HEK293 (cell line): ENCODE measurements at regions not wholly inside any gene's neighbourhood (a gene's known extent, or its start where the extent isn't known, plus 50 kb on each side); places are given as distances from the start of the nearest gene placed in this dataset.

ENCODE experiments used
- YY1 ChIP-seq: fragments of 450-650 bp; formaldehyde crosslinking; IDR thresholded peaks from 2 replicates; pipeline ENCODE4 v1.5.1; 2018; ENCODE audit warnings: missing biosample characterization, missing genetic modification characterization
- ZNF223 ChIP-seq: fragments of 450-650 bp; formaldehyde crosslinking; IDR thresholded peaks from 2 replicates; pipeline ENCODE4 v1.5.1; 2016; ENCODE audit warnings: missing biosample characterization, missing genetic modification characterization
- ZNF514 ChIP-seq: fragments of 450-650 bp; formaldehyde crosslinking; IDR thresholded peaks from 2 replicates; pipeline ENCODE4 v1.5.1; 2016; ENCODE audit warnings: missing biosample characterization, missing genetic modification characterization
- TF ChIP-seq, protein P1 (sequence below): fragments of 450-650 bp; formaldehyde crosslinking; IDR thresholded peaks from 2 replicates; pipeline ENCODE4 v1.5.1; 2016; ENCODE audit warnings: missing biosample characterization, missing genetic modification characterization
- TF ChIP-seq, protein P2 (sequence below): fragments of 450-650 bp; formaldehyde crosslinking; IDR thresholded peaks from 2 replicates; pipeline ENCODE4 v1.5.1; 2016; ENCODE audit warnings: missing biosample characterization, missing genetic modification characterization

DNA sequence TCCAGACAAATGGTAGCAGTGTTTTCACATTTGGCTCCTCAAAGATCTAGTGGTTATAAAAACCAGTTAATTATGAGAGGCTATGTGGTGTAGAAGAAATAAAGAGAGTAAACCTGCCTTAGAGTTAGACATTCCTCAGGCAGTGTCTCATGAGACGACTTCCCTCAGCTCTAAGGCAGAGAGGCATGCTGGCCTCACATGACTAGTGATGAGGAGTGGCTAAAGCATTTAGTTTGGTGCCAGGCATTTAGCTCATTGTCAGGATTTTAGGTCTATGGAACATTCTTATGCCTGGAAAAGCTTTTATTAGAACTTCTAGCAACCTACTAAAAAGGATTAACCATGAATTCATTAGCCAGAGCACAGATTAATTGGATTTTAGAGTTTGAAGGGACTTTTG lies 90.3 kb downstream of the RPRM start:
- TF ChIP-seq, protein P1, sequence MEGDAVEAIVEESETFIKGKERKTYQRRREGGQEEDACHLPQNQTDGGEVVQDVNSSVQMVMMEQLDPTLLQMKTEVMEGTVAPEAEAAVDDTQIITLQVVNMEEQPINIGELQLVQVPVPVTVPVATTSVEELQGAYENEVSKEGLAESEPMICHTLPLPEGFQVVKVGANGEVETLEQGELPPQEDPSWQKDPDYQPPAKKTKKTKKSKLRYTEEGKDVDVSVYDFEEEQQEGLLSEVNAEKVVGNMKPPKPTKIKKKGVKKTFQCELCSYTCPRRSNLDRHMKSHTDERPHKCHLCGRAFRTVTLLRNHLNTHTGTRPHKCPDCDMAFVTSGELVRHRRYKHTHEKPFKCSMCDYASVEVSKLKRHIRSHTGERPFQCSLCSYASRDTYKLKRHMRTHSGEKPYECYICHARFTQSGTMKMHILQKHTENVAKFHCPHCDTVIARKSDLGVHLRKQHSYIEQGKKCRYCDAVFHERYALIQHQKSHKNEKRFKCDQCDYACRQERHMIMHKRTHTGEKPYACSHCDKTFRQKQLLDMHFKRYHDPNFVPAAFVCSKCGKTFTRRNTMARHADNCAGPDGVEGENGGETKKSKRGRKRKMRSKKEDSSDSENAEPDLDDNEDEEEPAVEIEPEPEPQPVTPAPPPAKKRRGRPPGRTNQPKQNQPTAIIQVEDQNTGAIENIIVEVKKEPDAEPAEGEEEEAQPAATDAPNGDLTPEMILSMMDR (tag by site-specific recombination), result no peak
- TF ChIP-seq ZNF223 (tag by site-specific recombination) (no peak), YY1 (no peak), ZNF514 (no peak)
- TF ChIP-seq, protein P2, sequence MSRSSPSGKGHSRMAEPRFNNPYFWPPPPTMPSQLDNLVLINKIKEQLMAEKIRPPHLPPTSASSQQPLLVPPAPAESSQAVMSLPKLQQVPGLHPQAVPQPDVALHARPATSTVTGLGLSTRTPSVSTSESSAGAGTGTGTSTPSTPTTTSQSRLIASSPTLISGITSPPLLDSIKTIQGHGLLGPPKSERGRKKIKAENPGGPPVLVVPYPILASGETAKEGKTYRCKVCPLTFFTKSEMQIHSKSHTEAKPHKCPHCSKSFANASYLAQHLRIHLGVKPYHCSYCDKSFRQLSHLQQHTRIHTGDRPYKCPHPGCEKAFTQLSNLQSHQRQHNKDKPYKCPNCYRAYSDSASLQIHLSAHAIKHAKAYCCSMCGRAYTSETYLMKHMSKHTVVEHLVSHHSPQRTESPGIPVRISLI, result no peak
